Fibroblast of mammary gland (primary cell): ENCODE measurements at regions not wholly inside any gene's neighbourhood (a gene's known extent, or its start where the extent isn't known, plus 50 kb on each side); places are given as distances from the start of the nearest gene placed in this dataset.

ENCODE experiments used
- DNase-seq: peaks from one replicate; pipeline ENCODE4 v3.0.0-alpha.2; 2010; ENCODE audit warnings: low read depth
- H3K4me3 ChIP-seq: 2 replicates; pipeline ENCODE4 v1.5.1; 2011; ENCODE audit warnings: low read depth, mild to moderate bottlenecking, low read length, moderate library complexity; ENCODE audit not compliant: control insufficient read depth
- CTCF ChIP-seq: conservative IDR thresholded peaks from 2 replicates; pipeline ENCODE4 v1.5.1; 2011; ENCODE audit warnings: low read depth, low read length, inconsistent platforms; ENCODE audit not compliant: control insufficient read depth, insufficient read depth

GRCh38 chr2:123816203-123816602 is 208.9 kb upstream of the CNTNAP5 start:
- H3K4me3 ChIP-seq, result no peak overlapping the region
- no peak for DNase-seq
- TF ChIP-seq CTCF, result no peak

DNA sequence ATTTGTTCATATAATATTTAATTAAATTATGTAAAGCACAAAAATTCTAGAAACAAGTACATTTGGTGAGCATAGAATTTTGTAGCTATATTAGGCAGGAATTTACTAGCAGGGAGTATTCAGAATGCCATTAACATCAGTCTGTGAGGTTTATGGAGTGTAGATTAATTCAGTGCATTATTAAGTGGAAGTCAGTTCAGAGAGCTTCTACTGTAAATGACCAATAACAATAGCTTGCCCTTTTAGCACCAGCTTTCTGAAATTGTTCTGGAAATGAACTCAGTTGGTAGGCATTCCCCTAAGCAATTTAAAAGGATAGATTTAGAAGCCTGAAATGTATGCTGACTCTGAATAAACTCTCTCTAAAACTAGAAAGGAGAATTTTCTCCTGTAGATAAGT is 208.2 kb upstream of the CNTNAP5 start:
- H3K4me3 ChIP-seq, result no peak overlapping the region
- TF ChIP-seq CTCF, result no peak
- DNase-seq, result no peak

DNA sequence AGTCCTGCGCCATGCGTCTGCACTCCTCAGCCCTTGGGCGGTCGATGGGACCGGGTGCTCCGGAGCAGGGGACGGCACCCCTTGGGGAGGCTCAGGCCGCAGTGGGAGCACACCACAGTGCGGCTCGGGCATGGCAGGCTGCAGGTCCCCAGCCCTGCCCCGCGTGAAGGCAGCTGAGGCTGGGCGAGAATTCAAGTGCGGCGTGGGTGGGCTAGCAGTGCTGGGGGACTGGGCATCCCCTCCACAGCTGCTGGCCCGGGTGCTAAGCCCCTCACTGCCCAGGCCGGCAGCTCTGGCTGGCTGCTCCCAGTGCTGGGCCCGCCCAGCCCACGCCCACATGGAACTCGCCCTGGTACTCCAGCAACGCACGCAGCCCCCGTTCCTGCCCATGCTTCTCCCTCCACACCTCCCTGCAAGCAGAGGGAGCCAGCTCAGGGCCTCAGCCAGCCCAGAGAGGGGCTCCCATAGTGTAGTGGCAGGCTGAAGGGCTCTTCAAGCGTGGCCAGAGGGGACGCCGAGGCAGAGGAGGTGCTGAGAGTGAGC is 198.3 kb upstream of the CNTNAP5 start:
- TF ChIP-seq CTCF, result no peak
- DNase-seq, result no peak
- H3K4me3 ChIP-seq, result no peak overlapping the region

DNA sequence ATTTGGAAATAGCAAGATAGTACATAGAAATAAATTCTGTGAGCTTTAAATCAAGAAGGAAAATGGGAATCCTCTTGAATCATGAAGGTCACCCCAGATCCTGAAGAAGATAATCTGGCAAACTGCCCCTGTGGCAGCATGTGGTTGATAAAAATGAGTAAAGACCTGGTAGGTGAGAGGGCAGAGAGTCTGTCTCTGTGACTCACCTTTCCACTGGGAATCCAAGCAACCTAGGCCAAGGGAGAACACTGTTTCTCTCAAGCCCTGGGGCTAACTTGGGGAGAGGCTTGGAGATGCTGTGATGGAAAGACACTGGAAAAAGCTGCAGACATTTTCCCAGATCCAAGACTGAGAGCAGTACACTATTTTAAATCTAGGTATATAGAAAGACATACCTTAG is 185.8 kb upstream of the CNTNAP5 start:
- no peak for TF ChIP-seq CTCF
- H3K4me3 ChIP-seq, result no peak overlapping the region
- no peak for DNase-seq

GRCh38 chr2:123840016-123840415 is 185.1 kb upstream of the CNTNAP5 start:
- H3K4me3 ChIP-seq, result no peak overlapping the region
- DNase-seq, result no peak
- no peak for TF ChIP-seq CTCF

GRCh38 chr2:123840574-123840973 is 184.5 kb upstream of the CNTNAP5 start:
- no peak for TF ChIP-seq CTCF
- H3K4me3 ChIP-seq, result no peak overlapping the region
- DNase-seq, result no peak

GRCh38 chr2:123851281-123851680 is 173.8 kb upstream of the CNTNAP5 start:
- no peak overlapping the region for H3K4me3 ChIP-seq
- no peak for DNase-seq
- TF ChIP-seq CTCF, result no peak
